G401 (cell line): ENCODE measurements at regions not wholly inside any gene's neighbourhood (a gene's known extent, or its start where the extent isn't known, plus 50 kb on each side); places are given as distances from the start of the nearest gene placed in this dataset.

ENCODE experiments used
- DNase-seq: peaks from one replicate; pipeline ENCODE4 v3.0.0-alpha.2; 2015; ENCODE audit warnings: low spot score
- in situ Hi-C: cut with HindIII; loops from 2 replicates; pipeline ENCODE4 v1.10.0; 2016; ENCODE audit warnings: low sequenced_read_pairs, mixed read lengths

- in situ Hi-C loops: no loop called here
- DNase-seq: no peak
These were observed 421.7 kb downstream of the VRK1 start for GRCh38 chr14:97218691-97219430.

- DNase-seq: no peak
- in situ Hi-C loops: no loop called here
These were observed 422.3 kb downstream of the VRK1 start for GRCh38 chr14:97219431-97220017.

GRCh38 chr14:97221572-97222285 is 424.5 kb downstream of the VRK1 start:
- in situ Hi-C loops: no loop called here
- DNase-seq: no peak

- in situ Hi-C loops: no loop called here
These were observed 426.8 kb downstream of the VRK1 start for GRCh38 chr14:97224016-97224415.

GRCh38 chr14:97230051-97230450 is 432.9 kb downstream of the VRK1 start:
- in situ Hi-C loops: no loop called here

More at GRCh38 chr14:97224016-97224415, 426.8 kb downstream of the VRK1 start:
- DNase-seq: no peak

GRCh38 chr14:97233319-97233985 is 436.3 kb downstream of the VRK1 start:
- peak; percentile 41 for DNase-seq
- in situ Hi-C loops: no loop called here

More at GRCh38 chr14:97230051-97230450, 432.9 kb downstream of the VRK1 start:
- no peak for DNase-seq

- no peak for DNase-seq
- in situ Hi-C loops: no loop called here
These were observed 449.5 kb downstream of the VRK1 start for GRCh38 chr14:97246648-97247047.

- DNase-seq: no peak
- in situ Hi-C loops: no loop called here
These were observed 451.8 kb downstream of the VRK1 start for GRCh38 chr14:97248973-97249372.

- in situ Hi-C loops: no loop called here
- no peak for DNase-seq
These were observed 453.7 kb downstream of the VRK1 start for GRCh38 chr14:97250931-97251330.

- no peak for DNase-seq
- in situ Hi-C loops: no loop called here
These were observed 454.4 kb downstream of the VRK1 start for GRCh38 chr14:97251491-97252155.

- no peak for DNase-seq
- in situ Hi-C loops: no loop called here
These were observed 456.6 kb downstream of the VRK1 start for GRCh38 chr14:97253756-97254155.

GRCh38 chr14:97262336-97262735 is 465.2 kb downstream of the VRK1 start:
- no peak for DNase-seq
- in situ Hi-C loops: no loop called here

GRCh38 chr14:97264516-97265230 is 467.5 kb downstream of the VRK1 start:
- in situ Hi-C loops: no loop called here
- no peak for DNase-seq

GRCh38 chr14:97266653-97267052 is 469.5 kb downstream of the VRK1 start:
- no peak for DNase-seq
- in situ Hi-C loops: no loop called here

- in situ Hi-C loops: no loop called here
- no peak for DNase-seq
These were observed 470.3 kb downstream of the VRK1 start for GRCh38 chr14:97267509-97267908.

GRCh38 chr14:97268097-97268496 is 470.9 kb downstream of the VRK1 start:
- no peak for DNase-seq
- in situ Hi-C loops: no loop called here

- in situ Hi-C loops: no loop called here
- DNase-seq: no peak
These were observed 473.1 kb downstream of the VRK1 start for GRCh38 chr14:97270308-97270707.

- in situ Hi-C loops: no loop called here
- no peak for DNase-seq
These were observed 474.3 kb downstream of the VRK1 start for GRCh38 chr14:97271451-97271960.

- in situ Hi-C loops: no loop called here
- no peak for DNase-seq
These were observed 476.4 kb downstream of the VRK1 start for GRCh38 chr14:97273540-97273939.
